H1 (cell line): ENCODE measurements at regions not wholly inside any gene's neighbourhood (a gene's known extent, or its start where the extent isn't known, plus 50 kb on each side); places are given as distances from the start of the nearest gene placed in this dataset.

Experiments
- CTCF ChIA-PET: fragments of 300-600 bp; sonication (Branson Sonifier 250); formaldehyde crosslinking; loops from one replicate; lab custom pipeline; 2021; ENCODE audit not compliant: partially characterized antibody; lab: Charles Lee
- POLR2A ChIA-PET: fragments of 300-600 bp; sonication (Branson Sonifier 250); formaldehyde crosslinking; loops from one replicate; lab custom pipeline; 2021; ENCODE audit warnings: inconsistent platforms; ENCODE audit not compliant: partially characterized antibody; lab: Charles Lee
- DNase-seq, 2 experiments: peaks; one replicate each; pipeline versions ENCODE4 v3.0.0 to v3.0.0-alpha.2; 2010 to 2022; ENCODE audit warnings: low spot score in 2 of 2, low read depth in 1 of 2, mixed read lengths in 1 of 2
- FAIRE-seq: peaks from 2 replicates; lab custom pipeline; 2011; peaks lifted over from hg19 to GRCh38; lab: Jason Lieb, UNC
- H2AFZ ChIP-seq: 2 replicates; pipeline ENCODE4 v1.8.1; 2012; ENCODE audit warnings: low read length, inconsistent platforms
- H2AK5ac ChIP-seq: 2 replicates; pipeline ENCODE4 v1.6.1; 2013; ENCODE audit warnings: low read depth, low read length
- H2BK120ac ChIP-seq: replicated peaks from 2 replicates; pipeline ENCODE3; 2013; ENCODE audit warnings: low read depth, low read length, inconsistent platforms
- H2BK12ac ChIP-seq: 2 replicates; pipeline ENCODE4 v1.6.1; 2013; ENCODE audit warnings: low read depth, low read length
- H2BK15ac ChIP-seq: 2 replicates; pipeline ENCODE4 v1.6.1; 2013; ENCODE audit warnings: low read length
- H2BK20ac ChIP-seq: 2 replicates; pipeline ENCODE4 v1.6.1; 2013; ENCODE audit warnings: low read length
- H2BK5ac ChIP-seq: 2 replicates; pipeline ENCODE4 v1.6.1; 2013; ENCODE audit warnings: low read depth, low read length
- H3K14ac ChIP-seq: 2 replicates; pipeline ENCODE4 v1.6.1; 2013; ENCODE audit warnings: inconsistent platforms; ENCODE audit not compliant: insufficient read length
- H3K18ac ChIP-seq: 2 replicates; pipeline ENCODE4 v1.6.1; 2013; ENCODE audit warnings: low read length; ENCODE audit errors: extremely low read depth
- H3K23ac ChIP-seq: 2 replicates; pipeline ENCODE4 v1.6.1; 2013; ENCODE audit warnings: inconsistent platforms; ENCODE audit not compliant: insufficient read length
- H3K23me2 ChIP-seq: 2 replicates; pipeline ENCODE4 v1.6.1; 2013; ENCODE audit warnings: low read depth, low read length
- H3K27ac ChIP-seq: 2 replicates; pipeline ENCODE4 v1.6.1; 2011; ENCODE audit warnings: low read depth, low read length, inconsistent platforms
- H3K27me3 ChIP-seq, 4 experiments: replicated peaks in 1 of 4; 1 replicate in 1 of 4; 2 replicates in 3 of 4; pipeline versions ENCODE4 v1.6.1 to v1.8.1; 2011 to 2013; ENCODE audit warnings: low read length in 3 of 4, mild to moderate bottlenecking in 3 of 4, inconsistent platforms in 2 of 4, mixed read lengths in 2 of 4, moderate library complexity in 1 of 4; ENCODE audit not compliant: control insufficient read depth in 3 of 4, insufficient read depth in 3 of 4; ENCODE audit errors: extremely low read depth in 1 of 4
- H3K36me3 ChIP-seq, 4 experiments: 2 replicates each; pipeline versions ENCODE4 v1.6.1 to v1.8.1; 2011 to 2013; ENCODE audit warnings: mild to moderate bottlenecking in 4 of 4, low read length in 3 of 4, moderate library complexity in 2 of 4, control low read depth in 1 of 4, inconsistent platforms in 1 of 4; ENCODE audit not compliant: insufficient read depth in 4 of 4, control insufficient read depth in 2 of 4
- H3K4ac ChIP-seq: replicated peaks from 2 replicates; pipeline ENCODE3; 2013; ENCODE audit warnings: low read length, low read depth, mixed read lengths, inconsistent platforms; ENCODE audit not compliant: insufficient read length
- H3K4me1 ChIP-seq, 4 experiments: replicated peaks in 1 of 4; 1 replicate in 1 of 4; 2 replicates in 3 of 4; pipeline versions ENCODE4 v1.6.1 to v1.8.1; 2011 to 2013; ENCODE audit warnings: low read length in 3 of 4, inconsistent platforms in 2 of 4, mixed read lengths in 1 of 4; ENCODE audit not compliant: insufficient read depth in 4 of 4, control insufficient read depth in 3 of 4
- H3K4me2 ChIP-seq, 2 experiments: 2 replicates each; pipeline versions ENCODE4 v1.6.1 to v1.8.1; 2011 to 2013; ENCODE audit warnings: low read depth in 2 of 2, low read length in 2 of 2, control low read depth in 1 of 2, inconsistent platforms in 1 of 2, mild to moderate bottlenecking in 1 of 2; ENCODE audit not compliant: insufficient read depth in 1 of 2
- H3K4me3 ChIP-seq, 4 experiments: fragments of 200-600, 300-600 bp in 1 of 4; sonication (generic), shearing (Covaris generic), sonication (Bioruptor Twin) in 1 of 4; 2 replicates each; pipeline versions ENCODE4 v1.5.1 to v1.8.1; 2011 to 2016; ENCODE audit warnings: low read length in 4 of 4, low read depth in 3 of 4, control low read depth in 2 of 4, inconsistent platforms in 2 of 4, mild to moderate bottlenecking in 2 of 4, mixed read lengths in 1 of 4, moderate library complexity in 1 of 4; ENCODE audit not compliant: insufficient read depth in 2 of 4; ENCODE audit errors: extremely low read depth in 1 of 4
- H3K56ac ChIP-seq: replicated peaks from 2 replicates; pipeline ENCODE3; 2013; ENCODE audit warnings: low read depth, mild to moderate bottlenecking, mixed read lengths, low read length, inconsistent platforms; ENCODE audit not compliant: insufficient read length
- H3K79me1 ChIP-seq: 2 replicates; pipeline ENCODE4 v1.6.1; 2013; ENCODE audit warnings: low read depth, low read length, control low read depth
- H3K79me2 ChIP-seq, 2 experiments: 2 replicates each; pipeline versions ENCODE4 v1.6.1 to v1.8.1; 2012 to 2013; ENCODE audit warnings: low read length in 2 of 2, mild to moderate bottlenecking in 2 of 2, inconsistent platforms in 1 of 2; ENCODE audit not compliant: insufficient read depth in 2 of 2, control insufficient read depth in 1 of 2
- H3K9ac ChIP-seq, 4 experiments: replicated peaks in 1 of 4; 1 replicate in 1 of 4; 2 replicates in 3 of 4; pipeline versions ENCODE4 v1.6.1 to v1.8.1; 2011 to 2013; ENCODE audit warnings: low read depth in 3 of 4, low read length in 3 of 4, control low read depth in 2 of 4, mild to moderate bottlenecking in 2 of 4, moderate library complexity in 2 of 4, inconsistent platforms in 1 of 4; ENCODE audit errors: extremely low read depth in 1 of 4
- H3K9me3 ChIP-seq, 2 experiments: 2 replicates each; pipeline versions ENCODE4 v1.6.1 to v1.8.1; 2012 to 2013; ENCODE audit warnings: mild to moderate bottlenecking in 2 of 2, moderate library complexity in 2 of 2, control low read depth in 1 of 2, inconsistent platforms in 1 of 2, low read depth in 1 of 2, low read length in 1 of 2, mixed read lengths in 1 of 2; ENCODE audit not compliant: insufficient read depth in 2 of 2
- H4K20me1 ChIP-seq, 2 experiments: replicated peaks in 1 of 2; 2 replicates each; pipeline versions ENCODE3 to v1.8.1; 2011 to 2013; ENCODE audit warnings: inconsistent platforms in 2 of 2, low read length in 2 of 2, mild to moderate bottlenecking in 1 of 2; ENCODE audit not compliant: insufficient read depth in 2 of 2, control insufficient read depth in 1 of 2
- H4K5ac ChIP-seq: 2 replicates; pipeline ENCODE4 v1.6.1; 2013; ENCODE audit warnings: low read length, low read depth, mixed read lengths, inconsistent platforms; ENCODE audit not compliant: insufficient read length
- H4K8ac ChIP-seq: 2 replicates; pipeline ENCODE4 v1.8.0; 2013; ENCODE audit warnings: mild to moderate bottlenecking, moderate library complexity, low read length, inconsistent platforms; ENCODE audit not compliant: insufficient read depth; ENCODE audit errors: extremely low read depth
- H4K91ac ChIP-seq: replicated peaks from 2 replicates; pipeline ENCODE3; 2013; ENCODE audit warnings: low read length, mixed read lengths, inconsistent platforms; ENCODE audit not compliant: insufficient read length
- TCF12 ChIP-seq: IDR thresholded peaks from 2 replicates; pipeline ENCODE4 v1.6.1; 2011; ENCODE audit warnings: low read depth, mild to moderate bottlenecking, low read length
- WGBS, 2 experiments: shearing (Covaris generic) in 1 of 2; methylation state at CpG; one replicate each; pipeline versions ENCODE4 v1.1.6 to v1.1.7; 2013 to 2015; ENCODE audit warnings: low lambda C conversion rate in 2 of 2, mixed read lengths in 2 of 2, inconsistent platforms in 1 of 2, low coverage in 1 of 2, missing lambda C conversion rate in 1 of 2; ENCODE audit not compliant: insufficient replicate concordance in 2 of 2, insufficient coverage in 1 of 2, insufficient read length in 1 of 2; ENCODE audit errors: extremely low coverage in 1 of 2, missing lambda C conversion rate in 1 of 2; 5-methylcytosine and 5-hydroxymethylcytosine counted together

DNA sequence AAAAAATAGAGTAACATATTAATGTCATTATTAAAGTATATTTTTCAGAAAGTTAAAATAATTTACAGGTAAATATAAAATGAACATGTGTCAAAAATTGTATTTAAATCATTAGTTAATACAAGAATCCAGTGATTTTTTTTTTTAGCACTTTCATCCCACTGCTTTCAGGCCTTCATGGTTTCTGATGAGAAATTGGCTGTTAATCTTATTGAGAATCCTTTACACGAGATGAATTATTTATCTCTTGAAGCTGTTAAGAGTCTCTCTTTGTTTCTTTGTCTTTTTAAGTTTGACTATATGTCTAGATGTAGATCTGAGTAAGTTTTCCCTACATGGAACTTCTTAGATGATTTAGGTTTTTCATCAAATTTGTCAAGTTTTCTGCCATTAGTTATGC lies 578.5 kb upstream of the KCND2 start:
- Histone ChIP-seq H2AK5ac (no peak overlapping the region), H3K27me3 (no peaks in the 10 kb centered on the region), H3K4me2 (no peak overlapping the region), H2BK5ac (no peak overlapping the region), H2BK15ac (no peak overlapping the region), H3K79me1 (no peaks in the 10 kb centered on the region), H2BK20ac (no peak overlapping the region), H4K91ac (no peak overlapping the region), H4K20me1 (no peaks in the 10 kb centered on the region), H3K18ac (no peak overlapping the region), H3K9me3 (no peaks in the 10 kb centered on the region), H2BK120ac (no peak overlapping the region), H3K4ac (no peak overlapping the region), H3K4me3 (no peak overlapping the region), H4K5ac (no peak overlapping the region), H3K23ac (no peak overlapping the region), H3K36me3 (no peaks in the 10 kb centered on the region), H3K79me2 (no peaks in the 10 kb centered on the region), H3K56ac (no peak overlapping the region), H2BK12ac (no peak overlapping the region), H3K9ac (no peak overlapping the region), H2AFZ (no peak overlapping the region), H3K14ac (no peak overlapping the region), H3K27ac (no peak overlapping the region), H3K4me1 (no peaks in the 10 kb centered on the region), H3K23me2 (no peaks in the 10 kb centered on the region), H4K8ac (no peak overlapping the region)
- WGBS, 2 experiments: 74% methylated on average over 1 of the region's 1 CpG; no CpG with 5 or more reads in 1 of the 2 experiments
- FAIRE-seq (no peak), DNase-seq (no peak)
- ChIA-PET CTCF (no interaction called here), POLR2A (no interaction called here)
- TF ChIP-seq TCF12: no peak
